MCF 10A (cell line): ENCODE measurements at regions not wholly inside any gene's neighbourhood (a gene's known extent, or its start where the extent isn't known, plus 50 kb on each side); places are given as distances from the start of the nearest gene placed in this dataset.
A peak's percentile ranks its signal among the peaks of the same experiment; 100 is the strongest.

Experiments used
- BruUV-seq: library from RNA; stranded (reverse); fragments of 400-500 nt; replicated peaks from 2 replicates; lab custom pipeline; 2021; lab: Mats Ljungman, UMichigan
- CTCF ChIA-PET: fragments of 300-600 bp; sonication (Branson Sonifier 250); formaldehyde crosslinking; extraction: SDS; loops from one replicate; lab custom pipeline; 2021; ENCODE audit warnings: antibody characterized with exemption, inconsistent platforms; lab: Yijun Ruan, JAX
- POLR2A ChIA-PET: fragments of 300-600, 350-650 bp; sonication (Branson Sonifier 250); formaldehyde crosslinking; extraction: SDS; loops from one replicate; lab custom pipeline; 2020; ENCODE audit warnings: antibody characterized with exemption, inconsistent platforms; lab: Yijun Ruan, JAX
- DNase-seq: peaks from one replicate; pipeline ENCODE4 v3.0.0-alpha.2; 2018; ENCODE audit not compliant: unreplicated experiment
- H3K27ac Mint-ChIP-seq: one replicate; pipeline ENCODE4 v1.8.0; 2022; ENCODE audit warnings: mild to moderate bottlenecking, low read depth, mixed read lengths; ENCODE audit not compliant: unreplicated experiment
- H3K27me3 Mint-ChIP-seq: one replicate; pipeline ENCODE4 v1.8.0; 2022; ENCODE audit warnings: mixed read lengths; ENCODE audit not compliant: insufficient read depth, unreplicated experiment
- H3K36me3 Mint-ChIP-seq: one replicate; pipeline ENCODE4 v1.8.0; 2022; ENCODE audit warnings: mild to moderate bottlenecking, moderate library complexity, mixed read lengths; ENCODE audit not compliant: insufficient read depth, unreplicated experiment
- H3K4me1 Mint-ChIP-seq: one replicate; pipeline ENCODE4 v1.8.0; 2022; ENCODE audit warnings: mixed read lengths; ENCODE audit not compliant: insufficient read depth, unreplicated experiment
- H3K4me3 Mint-ChIP-seq: one replicate; pipeline ENCODE4 v1.8.0; 2022; ENCODE audit warnings: mild to moderate bottlenecking, moderate library complexity, mixed read lengths; ENCODE audit not compliant: unreplicated experiment
- H3K9me3 Mint-ChIP-seq: one replicate; pipeline ENCODE4 v1.8.0; 2022; ENCODE audit warnings: mixed read lengths; ENCODE audit not compliant: unreplicated experiment
- CTCF ChIP-seq: fragments of 200-600 bp; IDR thresholded peaks from one replicate; pipeline ENCODE4 v1.8.0; 2022; ENCODE audit warnings: antibody characterized with exemption, mild to moderate bottlenecking; ENCODE audit not compliant: unreplicated experiment
- intact Hi-C: fragments of 100-400 bp; cut with micrococcal nuclease; formaldehyde crosslinking; loops from 2 replicates; pipeline ENCODE4 v1.14.1; 2022

- ChIA-PET POLR2A (no interaction called here), CTCF (interaction anchor here (0.6 kb wide), 1 partner anchor 450 kb away, joined by 3 read pairs; no protein-coding TSS in a partner anchor)
- H3K4me1 Mint-ChIP-seq: no peaks in the 10 kb centered on the region
- no peak overlapping the region for H3K27ac Mint-ChIP-seq
- H3K4me3 Mint-ChIP-seq: no peak overlapping the region
- H3K9me3 Mint-ChIP-seq: no peaks in the 10 kb centered on the region
- no TSS peak for BruUV-seq
- no peak for DNase-seq
- TF ChIP-seq CTCF: no peak
- H3K27me3 Mint-ChIP-seq: no peaks in the 10 kb centered on the region
- H3K36me3 Mint-ChIP-seq: no peaks in the 10 kb centered on the region
- intact Hi-C loops: no loop called here
Observed at GRCh38 chr2:59456285-59456684, 1097.2 kb downstream of the BCL11A start.

GRCh38 chr2:59449274-59449673 lies 1104.2 kb downstream of the BCL11A start:
- TF ChIP-seq CTCF: peak; percentile 25
- Mint-ChIP-seq H3K27me3 (no peaks in the 10 kb centered on the region), H3K27ac (no peak overlapping the region), H3K36me3 (no peaks in the 10 kb centered on the region), H3K4me1 (no peaks in the 10 kb centered on the region), H3K9me3 (no peaks in the 10 kb centered on the region), H3K4me3 (no peak overlapping the region)
- no TSS peak for BruUV-seq
- ChIA-PET POLR2A (interaction anchor here (1.3 to 1.4 kb wide), 3 partner anchors 12 to 1101 kb away, joined by 4 to 7 read pairs (median 4); no protein-coding TSS in a partner anchor), CTCF (interaction anchor here (0.6 to 3.0 kb wide), 30 partner anchors 10 to 1403 kb away, joined by 3 to 22 read pairs (median 4); no protein-coding TSS in a partner anchor)
- intact Hi-C loops: loop anchor here (1.0 to 10.0 kb wide), 2 partner anchors 684 to 1101 kb away; no protein-coding TSS in a partner anchor
- peak; percentile 51 for DNase-seq

- H3K27ac Mint-ChIP-seq: no peak overlapping the region
- POLR2A ChIA-PET: no interaction called here
- DNase-seq: no peak
- intact Hi-C loops: loop anchor here (10.0 kb wide), 1 partner anchor 676 kb away; no protein-coding TSS in a partner anchor
- H3K27me3 Mint-ChIP-seq: no peaks in the 10 kb centered on the region
- CTCF ChIA-PET: interaction anchor here (1.3 kb wide), 1 partner anchor 10 kb away, joined by 3 read pairs; no protein-coding TSS in a partner anchor
- H3K4me1 Mint-ChIP-seq: no peaks in the 10 kb centered on the region
- no peaks in the 10 kb centered on the region for H3K9me3 Mint-ChIP-seq
- no peak overlapping the region for H3K4me3 Mint-ChIP-seq
- BruUV-seq: no TSS peak
- no peak for TF ChIP-seq CTCF
- no peaks in the 10 kb centered on the region for H3K36me3 Mint-ChIP-seq
Observed at GRCh38 chr2:59440491-59440890, 1113.0 kb downstream of the BCL11A start.

GRCh38 chr2:59435635-59436034 lies 1117.8 kb downstream of the BCL11A start:
- no peaks in the 10 kb centered on the region for H3K9me3 Mint-ChIP-seq
- H3K27me3 Mint-ChIP-seq: no peaks in the 10 kb centered on the region
- TF ChIP-seq CTCF: no peak
- no peak overlapping the region for H3K27ac Mint-ChIP-seq
- ChIA-PET CTCF (interaction anchor here (0.6 kb wide), 2 partner anchors 131 to 388 kb away, joined by 3 read pairs; no protein-coding TSS in a partner anchor), POLR2A (interaction anchor here (1.8 kb wide), 1 partner anchor 11 kb away, joined by 4 read pairs; no protein-coding TSS in a partner anchor)
- DNase-seq: no peak
- H3K36me3 Mint-ChIP-seq: no peaks in the 10 kb centered on the region
- no peak overlapping the region for H3K4me3 Mint-ChIP-seq
- intact Hi-C loops: no loop called here
- no peaks in the 10 kb centered on the region for H3K4me1 Mint-ChIP-seq
- BruUV-seq: no TSS peak
